ENCODE measurements at regions not wholly inside any gene's neighbourhood (a gene's known extent, or its start where the extent isn't known, plus 50 kb on each side); places are given as distances from the start of the nearest gene placed in this dataset.

DNA sequence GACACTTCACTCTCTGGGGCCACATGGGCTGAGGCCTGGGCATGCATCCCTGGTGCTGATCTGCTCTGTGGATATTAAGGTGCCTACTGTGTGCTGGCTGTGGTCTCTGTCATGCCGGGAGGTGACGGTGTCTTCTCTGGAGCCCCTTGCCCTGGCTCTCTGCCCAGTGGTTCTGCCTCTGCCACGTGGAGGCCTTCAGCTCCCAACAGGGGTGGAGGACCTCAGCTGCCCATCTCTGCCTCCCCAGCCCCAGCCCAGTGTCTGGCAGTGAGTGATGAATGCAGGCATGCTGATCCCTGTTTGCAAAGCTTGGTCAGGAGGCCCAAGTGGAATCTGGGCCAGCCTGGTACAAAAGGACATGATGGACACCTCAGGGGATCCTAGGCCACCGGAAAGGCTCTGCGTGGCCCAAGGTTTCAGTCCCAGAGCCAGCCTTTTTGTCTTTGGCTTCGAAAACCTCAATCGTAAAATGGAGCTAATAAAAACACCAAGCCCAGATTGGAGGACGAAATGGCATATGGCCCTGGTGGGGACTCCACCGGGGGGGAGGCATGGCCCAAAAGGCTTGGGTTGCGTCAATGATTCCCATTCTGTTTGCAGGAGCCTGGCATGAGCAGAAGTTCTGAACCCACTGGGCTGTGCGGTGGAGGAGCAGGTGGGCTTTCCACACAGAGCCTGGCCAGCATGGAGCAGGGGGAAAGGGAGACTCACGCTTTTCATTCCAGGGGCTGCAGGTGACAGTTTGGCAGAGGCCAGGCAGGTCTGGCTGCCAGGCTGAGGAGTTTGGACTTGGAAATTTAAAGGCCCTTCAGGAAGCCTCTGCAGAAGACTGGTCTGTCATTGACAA is 54.7 kb upstream of the KLF13 start:
- no peak for TF ChIP-seq CTCF (IDR thresholded peaks at IDR 0.05)
- TF ChIP-seq POLR2AphosphoS5 (IDR thresholded peaks at IDR 0.05): no peak
- no peak for TF ChIP-seq POLR2A (IDR thresholded peaks at IDR 0.05)
- no peak for TF ChIP-seq EP300 (IDR thresholded peaks at IDR 0.05)

Measured in upper lobe of left lung (tissue), 4 donors.